Testis (tissue), 2 donors: ENCODE measurements at regions not wholly inside any gene's neighbourhood (a gene's known extent, or its start where the extent isn't known, plus 50 kb on each side); places are given as distances from the start of the nearest gene placed in this dataset.

ENCODE experiments used
- POLR2A ChIP-seq: fragments of 450-650 bp; IDR thresholded peaks from one replicate; pipeline ENCODE4 v1.6.1; 2017; ENCODE audit warnings: antibody characterized with exemption, mild to moderate bottlenecking, moderate library complexity
- TF ChIP-seq, protein P1 (sequence below), 3 experiments: fragments of 450-650 bp in 2 of 3; fragments of 200-600 bp in 1 of 3; sonication (generic) in 1 of 3; IDR thresholded peaks; one replicate each; pipeline ENCODE4 v1.5.1; 2016 to 2019; ENCODE audit warnings: antibody characterized with exemption in 3 of 3, mild to moderate bottlenecking in 2 of 3, moderate library complexity in 1 of 3

DNA sequence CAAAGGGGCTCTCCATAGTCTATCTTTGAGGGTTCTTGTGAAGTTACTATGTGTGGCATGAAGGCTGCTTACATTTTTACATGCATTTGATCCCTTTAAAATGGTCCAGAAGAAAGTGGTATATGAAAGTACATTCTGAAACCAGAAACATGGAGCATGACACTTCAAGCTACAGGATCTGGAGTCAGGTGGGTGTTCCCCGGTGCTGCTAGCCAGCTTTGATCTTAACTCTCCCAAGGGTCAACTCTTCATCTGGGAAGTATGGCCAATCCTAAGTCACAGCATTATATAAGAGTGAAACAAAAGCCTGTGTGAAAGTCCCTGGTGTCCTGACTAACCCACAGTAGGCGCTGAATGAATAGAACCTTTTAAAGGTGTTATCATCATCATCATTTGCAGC lies 91.0 kb upstream of the TAS2R1 start:
- TF ChIP-seq, protein P1, sequence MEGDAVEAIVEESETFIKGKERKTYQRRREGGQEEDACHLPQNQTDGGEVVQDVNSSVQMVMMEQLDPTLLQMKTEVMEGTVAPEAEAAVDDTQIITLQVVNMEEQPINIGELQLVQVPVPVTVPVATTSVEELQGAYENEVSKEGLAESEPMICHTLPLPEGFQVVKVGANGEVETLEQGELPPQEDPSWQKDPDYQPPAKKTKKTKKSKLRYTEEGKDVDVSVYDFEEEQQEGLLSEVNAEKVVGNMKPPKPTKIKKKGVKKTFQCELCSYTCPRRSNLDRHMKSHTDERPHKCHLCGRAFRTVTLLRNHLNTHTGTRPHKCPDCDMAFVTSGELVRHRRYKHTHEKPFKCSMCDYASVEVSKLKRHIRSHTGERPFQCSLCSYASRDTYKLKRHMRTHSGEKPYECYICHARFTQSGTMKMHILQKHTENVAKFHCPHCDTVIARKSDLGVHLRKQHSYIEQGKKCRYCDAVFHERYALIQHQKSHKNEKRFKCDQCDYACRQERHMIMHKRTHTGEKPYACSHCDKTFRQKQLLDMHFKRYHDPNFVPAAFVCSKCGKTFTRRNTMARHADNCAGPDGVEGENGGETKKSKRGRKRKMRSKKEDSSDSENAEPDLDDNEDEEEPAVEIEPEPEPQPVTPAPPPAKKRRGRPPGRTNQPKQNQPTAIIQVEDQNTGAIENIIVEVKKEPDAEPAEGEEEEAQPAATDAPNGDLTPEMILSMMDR (IDR thresholded peaks at IDR 0.05): no peak
- TF ChIP-seq POLR2A: no peak
